Activated T-cell treated with anti-CD3 and anti-CD28 coated beads, Interleukin-2, amount 50 U/mL, for 4 hours (primary cell): ENCODE measurements at regions not wholly inside any gene's neighbourhood (a gene's known extent, or its start where the extent isn't known, plus 50 kb on each side); places are given as distances from the start of the nearest gene placed in this dataset.
"Not testable (repeated sequence)": the region's sequence is repeated elsewhere in the genome, so short reads cannot be mapped to it uniquely, and the experiment has no call there.

Source experiments
- ATAC-seq, 2 donors: fragments of 200-7000 bp; cut with Tn5 transposase; one replicate each; pipeline ENCODE4 v1.10.0; 2021
- DNase-seq: peaks from one replicate; pipeline ENCODE4 v3.0.0-alpha.2; 2020
- H3K27me3 Mint-ChIP-seq: one replicate; pipeline ENCODE4 v1.8.0; 2021; ENCODE audit warnings: low read depth, mixed read lengths
- H3K36me3 Mint-ChIP-seq: one replicate; pipeline ENCODE4 v1.8.0; 2022; ENCODE audit warnings: mixed read lengths; ENCODE audit not compliant: insufficient read depth
- H3K4me1 Mint-ChIP-seq: one replicate; pipeline ENCODE4 v1.8.0; 2021; ENCODE audit warnings: low read depth, mixed read lengths
- H3K4me3 Mint-ChIP-seq: one replicate; pipeline ENCODE4 v1.8.0; 2021; ENCODE audit warnings: mild to moderate bottlenecking, moderate library complexity, mixed read lengths
- H3K9me3 Mint-ChIP-seq: one replicate; pipeline ENCODE4 v1.8.0; 2021; ENCODE audit warnings: mixed read lengths

GRCh38 chrX:734362-734761, 103.8 kb downstream of the SHOX start:
- no peak overlapping the region for H3K4me3 Mint-ChIP-seq
- H3K36me3 Mint-ChIP-seq = no peaks in the 10 kb centered on the region
- H3K27me3 Mint-ChIP-seq = peaks cover 3% of the 10 kb centered on the region
- ATAC-seq = no peak
- H3K4me1 Mint-ChIP-seq = no peaks in the 10 kb centered on the region
- no peak for DNase-seq
- peaks cover 5% of the 10 kb centered on the region for H3K9me3 Mint-ChIP-seq

- ATAC-seq (no peak), DNase-seq (no peak)
- Mint-ChIP-seq H3K4me3 (no peak overlapping the region), H3K9me3 (peaks cover 5% of the 10 kb centered on the region), H3K27me3 (peaks cover 3% of the 10 kb centered on the region), H3K4me1 (no peaks in the 10 kb centered on the region), H3K36me3 (no peaks in the 10 kb centered on the region)
Measured at GRCh38 chrX:733961-734360, 103.4 kb downstream of the SHOX start.

DNA sequence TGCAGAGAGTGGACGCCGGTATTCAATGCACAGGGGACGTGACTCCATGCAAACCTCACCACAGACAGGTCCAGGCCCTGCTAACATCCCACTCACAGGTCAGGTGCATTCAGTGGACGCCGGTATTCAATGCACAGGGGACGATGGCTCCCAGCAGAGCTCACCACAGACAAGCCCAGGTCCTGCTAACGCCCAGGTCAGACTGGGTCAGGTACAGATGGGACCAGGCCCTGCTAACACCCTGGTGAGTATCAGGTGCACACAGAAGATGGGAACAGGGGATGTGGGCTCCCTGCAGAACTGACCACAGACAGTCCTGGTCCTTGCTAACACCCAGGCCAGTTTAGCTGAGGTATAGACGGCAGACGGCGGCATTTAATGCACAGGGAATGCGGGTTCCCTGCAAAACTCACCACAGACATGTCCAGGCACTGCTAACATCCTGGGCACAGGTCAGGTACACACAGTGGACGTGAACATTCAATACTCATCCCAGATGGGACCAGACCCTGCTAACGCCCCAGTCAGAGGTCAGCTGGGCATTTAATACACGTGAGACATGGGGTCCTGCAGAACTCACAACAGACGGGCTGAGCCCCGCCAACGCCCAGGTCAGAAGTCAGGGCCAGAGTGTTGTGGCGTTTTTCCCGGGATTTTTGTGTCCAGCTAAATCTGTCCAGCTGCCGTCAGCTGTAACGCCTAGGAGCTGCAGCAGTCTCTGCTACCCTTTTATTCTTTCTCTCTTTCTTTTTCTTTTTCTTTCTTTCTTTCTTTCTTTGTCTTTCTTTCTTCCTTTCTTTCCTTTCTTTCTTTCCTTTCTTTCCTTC, 99.2 kb downstream of the SHOX start:
- Mint-ChIP-seq H3K4me1 (no peaks in the 10 kb centered on the region), H3K36me3 (no peaks in the 10 kb centered on the region), H3K27me3 (peaks cover 3% of the 10 kb centered on the region), H3K4me3 (no peak overlapping the region), H3K9me3 (peaks cover 9% of the 10 kb centered on the region)
- no peak for ATAC-seq
- no peak for DNase-seq

GRCh38 chrX:729101-729500, 98.5 kb downstream of the SHOX start:
- not testable (repeated sequence) for H3K4me3 Mint-ChIP-seq, H3K36me3 Mint-ChIP-seq, H3K27me3 Mint-ChIP-seq, DNase-seq, ATAC-seq, H3K4me1 Mint-ChIP-seq
- H3K9me3 Mint-ChIP-seq = peaks cover 13% of the 10 kb centered on the region

DNA sequence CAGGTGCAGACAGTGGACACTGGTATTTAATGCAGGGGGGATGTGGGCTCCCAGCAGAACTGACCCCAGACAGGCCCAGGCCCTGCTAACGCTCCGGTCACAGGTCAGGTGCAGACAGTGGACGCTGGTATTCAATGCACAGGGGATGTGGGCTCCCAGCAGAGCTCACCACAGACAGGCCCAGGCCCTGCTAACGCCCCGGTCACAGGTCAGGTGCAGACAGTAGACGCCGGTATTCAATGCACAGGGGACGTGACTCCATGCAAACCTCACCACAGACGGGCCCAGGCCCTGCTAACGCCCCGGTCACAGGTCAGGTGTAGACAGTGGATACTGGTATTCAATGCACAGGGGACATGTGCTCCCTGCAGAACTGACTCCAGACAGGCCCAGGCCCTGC, 98.0 kb downstream of the SHOX start:
- DNase-seq, H3K36me3 Mint-ChIP-seq, H3K27me3 Mint-ChIP-seq, H3K4me3 Mint-ChIP-seq, ATAC-seq, H3K4me1 Mint-ChIP-seq: not testable (repeated sequence)
- H3K9me3 Mint-ChIP-seq = peaks cover 18% of the 10 kb centered on the region

DNA sequence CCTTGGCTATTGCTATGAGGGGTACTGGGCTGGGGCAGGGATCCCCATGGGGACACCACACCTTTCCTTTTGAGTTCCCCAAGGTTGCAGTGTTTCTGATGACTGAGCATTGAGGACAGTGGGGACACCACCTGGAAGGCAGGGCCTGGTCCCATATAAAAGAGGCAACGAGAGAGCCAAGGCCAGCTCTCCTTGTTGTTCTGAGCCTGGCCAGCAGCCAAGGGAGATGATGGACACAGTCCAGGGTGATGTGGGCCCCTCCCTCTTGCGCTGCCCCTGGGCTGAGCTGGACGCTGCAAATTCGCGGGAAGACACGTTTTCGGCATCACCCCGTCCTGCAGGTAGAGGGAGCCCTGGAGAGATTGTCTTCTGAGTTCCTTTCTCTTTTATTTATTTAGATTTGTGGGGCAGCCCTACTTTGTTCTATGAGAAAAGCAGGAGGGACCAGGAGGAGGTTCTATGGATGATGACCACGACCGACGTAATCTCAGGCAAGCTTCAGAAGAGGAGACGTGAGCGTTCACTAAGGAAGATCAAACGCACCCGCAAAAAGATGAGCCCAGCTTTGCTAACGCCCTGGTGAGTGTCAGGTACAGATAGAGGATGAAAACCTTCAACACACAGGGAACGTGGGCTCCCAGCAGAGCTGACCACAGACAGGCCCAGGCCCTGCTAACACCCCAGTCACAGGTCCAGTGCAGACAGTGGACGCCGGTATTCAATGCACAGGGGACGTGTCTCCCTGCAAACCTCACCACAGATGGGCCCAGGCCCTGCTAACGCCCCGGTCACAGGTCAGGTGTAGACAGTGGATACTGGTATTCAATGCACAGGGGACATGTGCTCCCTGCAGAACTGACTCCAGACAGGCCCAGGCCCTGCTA, 97.4 kb downstream of the SHOX start:
- H3K27me3 Mint-ChIP-seq = no peaks in the 10 kb centered on the region
- no peak for ATAC-seq
- no peak for DNase-seq
- H3K9me3 Mint-ChIP-seq = peaks cover 22% of the 10 kb centered on the region
- H3K4me1 Mint-ChIP-seq = no peaks in the 10 kb centered on the region
- H3K4me3 Mint-ChIP-seq = no peak overlapping the region
- H3K36me3 Mint-ChIP-seq = no peaks in the 10 kb centered on the region

GRCh38 chrX:725971-726370, 95.4 kb downstream of the SHOX start:
- H3K4me1 Mint-ChIP-seq = no peaks in the 10 kb centered on the region
- DNase-seq (no peak), ATAC-seq (no peak)
- no peak overlapping the region for H3K4me3 Mint-ChIP-seq
- peaks cover 22% of the 10 kb centered on the region for H3K9me3 Mint-ChIP-seq
- H3K36me3 Mint-ChIP-seq = no peaks in the 10 kb centered on the region
- no peaks in the 10 kb centered on the region for H3K27me3 Mint-ChIP-seq

DNA sequence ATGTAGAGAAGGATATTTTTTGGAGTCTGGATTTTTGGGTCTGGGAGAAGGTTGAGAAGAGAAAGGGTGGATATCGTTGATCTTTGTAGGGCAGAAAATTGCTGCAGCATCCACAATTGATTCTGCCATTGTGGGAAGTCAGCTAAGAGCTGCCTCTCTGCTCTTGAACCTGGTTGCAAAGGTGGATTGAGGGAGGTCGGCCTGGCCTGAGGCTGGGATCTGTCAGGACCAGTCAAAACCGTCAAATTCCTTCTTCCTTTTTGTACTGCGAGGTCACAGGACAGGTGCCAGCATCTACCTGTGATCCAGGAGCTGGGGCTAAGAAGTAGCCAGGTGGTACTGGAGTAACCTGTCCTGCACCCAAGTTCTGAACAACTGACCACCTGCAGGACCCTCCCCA, 93.7 kb downstream of the SHOX start:
- no peaks in the 10 kb centered on the region for H3K4me1 Mint-ChIP-seq
- no peaks in the 10 kb centered on the region for H3K36me3 Mint-ChIP-seq
- no peaks in the 10 kb centered on the region for H3K27me3 Mint-ChIP-seq
- peaks cover 17% of the 10 kb centered on the region for H3K9me3 Mint-ChIP-seq
- DNase-seq = no peak
- no peak for ATAC-seq
- H3K4me3 Mint-ChIP-seq = no peak overlapping the region

- no peaks in the 10 kb centered on the region for H3K4me1 Mint-ChIP-seq
- no peak for ATAC-seq
- no peaks in the 10 kb centered on the region for H3K27me3 Mint-ChIP-seq
- H3K36me3 Mint-ChIP-seq = no peaks in the 10 kb centered on the region
- no peak for DNase-seq
- peaks cover 17% of the 10 kb centered on the region for H3K9me3 Mint-ChIP-seq
- no peak overlapping the region for H3K4me3 Mint-ChIP-seq
Measured at GRCh38 chrX:723781-724180, 93.2 kb downstream of the SHOX start.

DNA sequence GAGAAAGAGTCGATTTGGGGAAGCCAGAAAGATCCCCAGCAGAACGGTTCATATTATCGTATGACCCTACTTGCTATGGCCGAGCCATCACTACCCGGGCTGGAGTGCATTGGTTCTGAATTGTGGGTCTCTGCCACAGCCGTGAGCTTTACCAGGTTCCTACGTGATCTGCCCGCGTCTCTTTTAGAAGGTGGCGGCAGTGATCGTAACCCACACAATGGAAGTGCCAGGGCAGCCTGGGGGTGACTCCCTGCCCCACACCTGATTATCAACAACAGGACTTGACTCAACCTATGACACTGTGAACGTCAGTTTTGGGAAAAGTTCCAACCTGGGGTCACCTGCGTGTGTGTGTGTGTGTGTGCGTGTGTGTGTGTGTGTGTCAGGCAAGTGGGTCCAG, 90.8 kb downstream of the SHOX start:
- Mint-ChIP-seq H3K4me3 (no peak overlapping the region), H3K36me3 (no peaks in the 10 kb centered on the region), H3K4me1 (no peaks in the 10 kb centered on the region)

DNA sequence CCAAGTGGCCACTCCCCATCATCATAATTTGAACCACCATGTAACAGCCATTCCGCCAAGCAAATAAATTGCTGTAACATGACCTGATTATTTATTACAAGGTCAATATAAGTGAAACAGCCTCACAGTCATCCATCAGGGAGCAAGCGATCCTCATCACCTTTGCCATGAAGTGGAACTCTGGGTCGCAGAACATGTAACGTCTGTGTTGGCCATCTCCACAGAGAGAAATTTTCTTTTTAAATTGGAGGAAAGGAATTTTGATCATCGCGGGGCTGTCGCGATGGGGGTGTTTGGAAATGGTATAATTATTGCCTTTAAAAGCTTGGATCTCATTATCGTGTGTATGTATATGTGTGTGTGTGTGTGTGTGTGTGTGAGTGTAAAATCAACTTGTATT, 90.2 kb downstream of the SHOX start:
- no peak for ATAC-seq
- no peaks in the 10 kb centered on the region for H3K4me1 Mint-ChIP-seq
- peaks cover 21% of the 10 kb centered on the region for H3K9me3 Mint-ChIP-seq

More for the DNA sequence above, 90.8 kb downstream of the SHOX start:
- Mint-ChIP-seq H3K9me3 (peaks cover 21% of the 10 kb centered on the region), H3K27me3 (no peaks in the 10 kb centered on the region)
- DNase-seq = no peak
- no peak for ATAC-seq

DNA sequence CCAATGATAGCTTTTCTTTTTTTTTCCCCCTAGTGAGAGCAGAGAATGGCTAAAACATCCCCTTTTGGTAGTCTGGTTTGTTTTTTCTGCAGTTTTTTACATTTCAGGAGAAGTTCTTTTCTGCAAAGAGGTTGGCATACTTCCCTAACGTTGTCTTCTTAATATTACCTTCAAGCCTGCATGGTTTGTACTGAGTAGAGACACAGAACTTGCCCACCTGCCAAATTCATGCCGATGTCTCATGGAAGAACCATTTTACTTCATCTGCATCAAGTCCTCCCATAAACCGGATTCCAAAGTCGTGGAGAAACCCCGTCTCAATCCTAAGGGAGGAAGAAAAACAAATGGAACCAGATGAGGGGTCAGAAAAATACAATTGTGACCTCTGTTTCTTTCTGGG, 89.7 kb downstream of the SHOX start:
- DNase-seq (no peak), ATAC-seq (no peak)
- Mint-ChIP-seq H3K9me3 (peaks cover 18% of the 10 kb centered on the region), H3K4me1 (no peaks in the 10 kb centered on the region), H3K27me3 (no peaks in the 10 kb centered on the region), H3K36me3 (no peaks in the 10 kb centered on the region), H3K4me3 (no peak overlapping the region)

More for the DNA sequence above, 90.2 kb downstream of the SHOX start:
- H3K36me3 Mint-ChIP-seq = no peaks in the 10 kb centered on the region
- no peaks in the 10 kb centered on the region for H3K27me3 Mint-ChIP-seq
- no peak overlapping the region for H3K4me3 Mint-ChIP-seq
- no peak for DNase-seq

DNA sequence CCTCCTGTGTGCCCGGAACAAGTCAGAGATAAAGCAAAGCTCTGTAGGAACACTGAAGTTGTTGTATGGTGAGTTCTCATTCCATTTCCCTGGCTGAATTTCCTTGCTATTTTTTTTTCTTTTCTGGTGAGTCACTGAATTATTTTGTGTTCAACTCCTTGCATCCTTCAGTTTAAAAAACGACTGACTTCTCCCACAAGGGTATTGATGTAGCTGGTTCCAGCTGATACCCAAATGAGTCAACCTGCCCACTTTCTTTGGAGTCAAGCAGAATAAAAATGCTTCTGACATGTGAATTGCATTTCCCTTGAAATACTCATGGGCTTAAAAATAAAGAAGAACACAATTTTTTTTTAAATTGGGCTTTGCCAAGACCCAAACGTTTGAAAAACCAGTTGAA, 85.5 kb downstream of the SHOX start:
- ATAC-seq (no peak), DNase-seq (no peak)
- Mint-ChIP-seq H3K27me3 (no peaks in the 10 kb centered on the region), H3K4me3 (no peak overlapping the region), H3K4me1 (no peaks in the 10 kb centered on the region), H3K9me3 (peaks cover 18% of the 10 kb centered on the region), H3K36me3 (no peaks in the 10 kb centered on the region)

DNA sequence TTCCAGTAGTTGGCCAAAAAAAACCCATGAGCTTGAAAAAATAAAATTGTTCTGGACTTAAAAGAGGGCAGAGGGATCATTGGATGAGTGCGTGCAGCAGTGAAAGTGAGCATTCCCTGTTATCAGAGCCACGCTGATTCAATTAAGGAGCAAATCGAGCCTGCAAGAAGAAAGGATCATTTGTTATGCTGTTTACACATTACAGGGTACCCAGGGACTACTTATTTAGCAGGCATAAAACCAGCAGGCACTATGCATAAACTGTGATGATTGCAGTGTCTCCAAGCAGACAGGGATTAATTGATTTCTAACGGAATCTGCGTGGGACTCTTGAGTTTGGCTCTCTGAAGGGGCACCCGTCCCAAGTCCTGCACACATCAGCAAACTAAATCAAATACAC, 83.5 kb downstream of the SHOX start:
- no peak for ATAC-seq
- no peaks in the 10 kb centered on the region for H3K4me1 Mint-ChIP-seq
- peaks cover 18% of the 10 kb centered on the region for H3K9me3 Mint-ChIP-seq
- no peaks in the 10 kb centered on the region for H3K27me3 Mint-ChIP-seq
- no peaks in the 10 kb centered on the region for H3K36me3 Mint-ChIP-seq
- H3K4me3 Mint-ChIP-seq = no peak overlapping the region
- no peak for DNase-seq
